ENCODE measurements at regions not wholly inside any gene's neighbourhood (a gene's known extent, or its start where the extent isn't known, plus 50 kb on each side); places are given as distances from the start of the nearest gene placed in this dataset.

- no peak for DNase-seq
Measured at GRCh38 chr15:47395076-47395475, 322.2 kb upstream of the SEMA6D start.

- no peak for DNase-seq
Measured at GRCh38 chr15:47397655-47398054, 319.6 kb upstream of the SEMA6D start.

- DNase-seq, result no peak
Measured at GRCh38 chr15:47398132-47398531, 319.2 kb upstream of the SEMA6D start.

- no peak for DNase-seq
Measured at GRCh38 chr15:47398594-47398993, 318.7 kb upstream of the SEMA6D start.

GRCh38 chr15:47399100-47399499, 318.2 kb upstream of the SEMA6D start:
- DNase-seq, result no peak

GRCh38 chr15:47400603-47401002, 316.7 kb upstream of the SEMA6D start:
- DNase-seq, result no peak

- no peak for DNase-seq
Measured at GRCh38 chr15:47401427-47401826, 315.9 kb upstream of the SEMA6D start.

- no peak for DNase-seq
Measured at GRCh38 chr15:47402829-47403228, 314.5 kb upstream of the SEMA6D start.

GRCh38 chr15:47404877-47405276, 312.4 kb upstream of the SEMA6D start:
- no peak for DNase-seq

GRCh38 chr15:47405365-47406162, 311.7 kb upstream of the SEMA6D start:
- no peak for DNase-seq

- DNase-seq, result no peak
Measured at GRCh38 chr15:47407692-47408091, 309.6 kb upstream of the SEMA6D start.

GRCh38 chr15:47409038-47409437, 308.3 kb upstream of the SEMA6D start:
- no peak for DNase-seq

- DNase-seq, result no peak
Measured at GRCh38 chr15:47409600-47409999, 307.7 kb upstream of the SEMA6D start.

GRCh38 chr15:47410247-47410646, 307.1 kb upstream of the SEMA6D start:
- DNase-seq, result no peak

GRCh38 chr15:47411733-47412132, 305.6 kb upstream of the SEMA6D start:
- no peak for DNase-seq

GRCh38 chr15:47412136-47412535, 305.2 kb upstream of the SEMA6D start:
- no peak for DNase-seq

GRCh38 chr15:47412802-47413201, 304.5 kb upstream of the SEMA6D start:
- DNase-seq, result no peak

- no peak for DNase-seq
Measured at GRCh38 chr15:47414207-47414606, 303.1 kb upstream of the SEMA6D start.

- DNase-seq, result no peak
Measured at GRCh38 chr15:47415539-47415971, 301.8 kb upstream of the SEMA6D start.

GRCh38 chr15:47422881-47423665, 294.2 kb upstream of the SEMA6D start:
- no peak for DNase-seq

GRCh38 chr15:47427463-47427862, 289.8 kb upstream of the SEMA6D start:
- DNase-seq, result no peak

GRCh38 chr15:47429376-47429775, 287.9 kb upstream of the SEMA6D start:
- DNase-seq, result no peak

GRCh38 chr15:47431501-47431900, 285.8 kb upstream of the SEMA6D start:
- DNase-seq, result no peak

- DNase-seq, result no peak
Measured at GRCh38 chr15:47432826-47433225, 284.5 kb upstream of the SEMA6D start.
